Trophoblast cell (in vitro differentiated cells and primary cell): ENCODE measurements at regions not wholly inside any gene's neighbourhood (a gene's known extent, or its start where the extent isn't known, plus 50 kb on each side); places are given as distances from the start of the nearest gene placed in this dataset.

ENCODE experiments used
- DNase-seq, 2 donors: peaks; one replicate each; pipeline ENCODE4 v3.0.0-alpha.2; 2016
- H2AFZ ChIP-seq: 2 replicates; pipeline ENCODE4 v1.6.1; 2013; ENCODE audit warnings: low read length, moderate library complexity, mild to moderate bottlenecking; ENCODE audit not compliant: insufficient read depth, poor library complexity
- H2AK5ac ChIP-seq: 2 replicates; pipeline ENCODE4 v1.6.1; 2013; ENCODE audit warnings: mild to moderate bottlenecking, low read length
- H2BK120ac ChIP-seq: 2 replicates; pipeline ENCODE4 v1.6.1; 2013; ENCODE audit warnings: low read length, mild to moderate bottlenecking, moderate library complexity; ENCODE audit not compliant: insufficient read depth, poor library complexity
- H2BK12ac ChIP-seq: 2 replicates; pipeline ENCODE4 v1.6.1; 2013; ENCODE audit warnings: mild to moderate bottlenecking, low read length, moderate library complexity
- H2BK5ac ChIP-seq: 2 replicates; pipeline ENCODE4 v1.6.1; 2013; ENCODE audit warnings: low read length, low read depth, moderate library complexity, mild to moderate bottlenecking; ENCODE audit not compliant: poor library complexity
- H3K14ac ChIP-seq: 2 replicates; pipeline ENCODE4 v1.6.1; 2013; ENCODE audit warnings: mild to moderate bottlenecking, low read length
- H3K18ac ChIP-seq: 2 replicates; pipeline ENCODE4 v1.6.1; 2013; ENCODE audit warnings: mild to moderate bottlenecking, low read length
- H3K23ac ChIP-seq: 2 replicates; pipeline ENCODE4 v1.6.1; 2013; ENCODE audit warnings: low read length
- H3K27ac ChIP-seq: 2 replicates; pipeline ENCODE4 v1.5.1; 2013; ENCODE audit warnings: low read depth, mild to moderate bottlenecking, inconsistent platforms, low read length, moderate library complexity
- H3K27me3 ChIP-seq: 2 replicates; pipeline ENCODE4 v1.6.1; 2013; ENCODE audit warnings: inconsistent platforms, mild to moderate bottlenecking, low read length, moderate library complexity; ENCODE audit not compliant: insufficient read depth
- H3K36me3 ChIP-seq, 2 experiments: 1 replicate in 1 of 2; 2 replicates in 1 of 2; pipeline ENCODE4 v1.6.1; 2013; ENCODE audit warnings: low read length in 2 of 2, mild to moderate bottlenecking in 2 of 2, moderate library complexity in 1 of 2; ENCODE audit not compliant: insufficient read depth in 2 of 2, control insufficient read depth in 1 of 2
- H3K4ac ChIP-seq: 2 replicates; pipeline ENCODE4 v1.6.1; 2013; ENCODE audit warnings: low read depth, mild to moderate bottlenecking, low read length, moderate library complexity
- H3K4me1 ChIP-seq, 2 experiments: 1 replicate in 1 of 2; 2 replicates in 1 of 2; pipeline ENCODE4 v1.6.1; 2013; ENCODE audit warnings: low read length in 2 of 2, mild to moderate bottlenecking in 2 of 2, moderate library complexity in 1 of 2; ENCODE audit not compliant: insufficient read depth in 2 of 2, control insufficient read depth in 1 of 2
- H3K4me2 ChIP-seq: 2 replicates; pipeline ENCODE4 v1.6.1; 2013; ENCODE audit warnings: inconsistent platforms, mild to moderate bottlenecking, low read length, moderate library complexity
- H3K4me3 ChIP-seq: 2 replicates; pipeline ENCODE4 v1.5.1; 2013; ENCODE audit warnings: mild to moderate bottlenecking, low read depth, low read length, inconsistent platforms
- H3K79me1 ChIP-seq: one replicate; pipeline ENCODE4 v1.6.1; 2013; ENCODE audit warnings: low read length
- H3K79me2 ChIP-seq: 2 replicates; pipeline ENCODE4 v1.6.1; 2013; ENCODE audit warnings: low read length, mild to moderate bottlenecking; ENCODE audit not compliant: control insufficient read depth, insufficient read depth, poor library complexity
- H3K9ac ChIP-seq: 2 replicates; pipeline ENCODE4 v1.6.1; 2013; ENCODE audit warnings: mild to moderate bottlenecking, low read length
- H3K9me3 ChIP-seq: 2 replicates; pipeline ENCODE4 v1.6.1; 2013; ENCODE audit warnings: low read depth, mild to moderate bottlenecking, control low read depth, inconsistent platforms, low read length; ENCODE audit not compliant: insufficient read depth
- H4K12ac ChIP-seq: 2 replicates; pipeline ENCODE4 v1.6.1; 2013; ENCODE audit warnings: low read depth, mild to moderate bottlenecking, low read length, moderate library complexity
- H4K8ac ChIP-seq: 2 replicates; pipeline ENCODE4 v1.6.1; 2013; ENCODE audit warnings: low read depth, mild to moderate bottlenecking, low read length, moderate library complexity
- H4K91ac ChIP-seq: one replicate; pipeline ENCODE4 v1.6.1; 2013; ENCODE audit warnings: low read depth, mild to moderate bottlenecking, low read length, moderate library complexity
- WGBS: extraction: QIAGEN DNeasy Blood & Tissue Kit; methylation state at CpG from one replicate; pipeline ENCODE4 v1.1.7; 2013; ENCODE audit warnings: missing lambda C conversion rate; ENCODE audit not compliant: insufficient read length, insufficient coverage; ENCODE audit errors: extremely low coverage; 5-methylcytosine and 5-hydroxymethylcytosine counted together

GRCh38 chr5:68398146-68398812 is 182.7 kb downstream of the PIK3R1 start:
- no peak for DNase-seq
- H3K27me3 ChIP-seq: no peaks in the 10 kb centered on the region
- H2BK5ac ChIP-seq: no peak overlapping the region
- H3K18ac ChIP-seq: no peak overlapping the region
- no peak overlapping the region for H2BK120ac ChIP-seq
- no peak overlapping the region for H4K12ac ChIP-seq
- H3K9ac ChIP-seq: no peak overlapping the region
- H3K23ac ChIP-seq: no peak overlapping the region
- no peaks in the 10 kb centered on the region for H3K9me3 ChIP-seq
- no peak overlapping the region for H3K27ac ChIP-seq
- no peak overlapping the region for H3K14ac ChIP-seq
- H3K4me2 ChIP-seq: no peak overlapping the region
- H3K36me3 ChIP-seq: peaks cover 0 to 2% of the 10 kb centered on the region in 2 experiments
- no peaks in the 10 kb centered on the region for H3K79me2 ChIP-seq
- H4K8ac ChIP-seq: no peak overlapping the region
- no peak overlapping the region for H2AFZ ChIP-seq
- H3K4me1 ChIP-seq: peaks cover 0 to 6% of the 10 kb centered on the region in 2 experiments
- H3K4ac ChIP-seq: no peak overlapping the region
- no peak overlapping the region for H2AK5ac ChIP-seq
- no peak overlapping the region for H3K4me3 ChIP-seq
- no CpG with 5 or more reads among the region's 1 CpG for WGBS
- H3K79me1 ChIP-seq: peaks cover 3% of the 10 kb centered on the region
- H4K91ac ChIP-seq: no peak overlapping the region
- H2BK12ac ChIP-seq: no peak overlapping the region

- Histone ChIP-seq H3K14ac (no peak overlapping the region), H3K9me3 (no peaks in the 10 kb centered on the region), H2BK5ac (no peak overlapping the region), H3K23ac (no peak overlapping the region), H3K27ac (no peak overlapping the region), H3K18ac (no peak overlapping the region), H3K4ac (no peak overlapping the region), H2AK5ac (no peak overlapping the region), H3K27me3 (no peaks in the 10 kb centered on the region), H2BK120ac (no peak overlapping the region), H4K91ac (no peak overlapping the region), H4K8ac (no peak overlapping the region), H3K79me1 (peaks cover 3% of the 10 kb centered on the region), H3K4me3 (no peak overlapping the region), H3K36me3 (peaks cover 0 to 2% of the 10 kb centered on the region in 2 experiments), H4K12ac (no peak overlapping the region), H3K79me2 (no peaks in the 10 kb centered on the region), H3K4me1 (peaks cover 5% of the 10 kb centered on the region in 2 experiments), H3K9ac (no peak overlapping the region), H2BK12ac (peak overlapping the region; percentile 75), H3K4me2 (no peak overlapping the region), H2AFZ (no peak overlapping the region)
- no CpG with 5 or more reads among the region's 4 CpGs for WGBS
- no peak for DNase-seq
Observed at GRCh38 chr5:68403301-68403700, 187.7 kb downstream of the PIK3R1 start.

- Histone ChIP-seq H3K18ac (no peak overlapping the region), H4K91ac (no peak overlapping the region), H2BK12ac (no peak overlapping the region)
Observed at GRCh38 chr5:68404246-68404645, 188.7 kb downstream of the PIK3R1 start.

GRCh38 chr5:68405026-68405684 is 189.6 kb downstream of the PIK3R1 start:
- Histone ChIP-seq H3K36me3 (peaks cover 0 to 2% of the 10 kb centered on the region in 2 experiments), H2BK120ac (no peak overlapping the region), H3K18ac (no peak overlapping the region), H3K4ac (no peak overlapping the region), H4K91ac (no peak overlapping the region), H3K27me3 (no peaks in the 10 kb centered on the region), H4K12ac (no peak overlapping the region), H3K23ac (no peak overlapping the region), H2BK12ac (peak overlapping the region; percentile 79), H3K4me1 (peaks cover 5% of the 10 kb centered on the region in 2 experiments), H4K8ac (no peak overlapping the region), H3K14ac (no peak overlapping the region), H3K4me3 (no peak overlapping the region), H3K9me3 (no peaks in the 10 kb centered on the region), H2AK5ac (no peak overlapping the region), H3K9ac (no peak overlapping the region), H2AFZ (no peak overlapping the region), H3K27ac (no peak overlapping the region), H3K79me1 (peaks cover 3% of the 10 kb centered on the region), H3K79me2 (no peaks in the 10 kb centered on the region), H3K4me2 (no peak overlapping the region), H2BK5ac (no peak overlapping the region)
- WGBS: no CpG with 5 or more reads among the region's 1 CpG
- no peak for DNase-seq

More at GRCh38 chr5:68404246-68404645, 188.7 kb downstream of the PIK3R1 start:
- Histone ChIP-seq H3K4me2 (no peak overlapping the region), H3K79me2 (no peaks in the 10 kb centered on the region), H4K12ac (no peak overlapping the region), H2BK120ac (no peak overlapping the region), H3K27ac (no peak overlapping the region), H3K9ac (no peak overlapping the region), H3K27me3 (no peaks in the 10 kb centered on the region), H3K4me3 (no peak overlapping the region), H4K8ac (no peak overlapping the region), H3K9me3 (no peaks in the 10 kb centered on the region), H3K4ac (no peak overlapping the region), H2AFZ (no peak overlapping the region), H3K79me1 (peaks cover 3% of the 10 kb centered on the region), H2AK5ac (no peak overlapping the region), H3K36me3 (peaks cover 0 to 2% of the 10 kb centered on the region in 2 experiments), H3K14ac (no peak overlapping the region), H2BK5ac (no peak overlapping the region), H3K23ac (no peak overlapping the region), H3K4me1 (peaks cover 5% of the 10 kb centered on the region in 2 experiments)
- no peak for DNase-seq
